Activated CD8-positive, alpha-beta T cell treated with anti-CD3 and anti-CD28 coated beads, Interleukin-2, amount 10 ng/mL, durations not matched to agents 7 days and 5 days (primary cell): ENCODE measurements at regions not wholly inside any gene's neighbourhood (a gene's known extent, or its start where the extent isn't known, plus 50 kb on each side); places are given as distances from the start of the nearest gene placed in this dataset.

Source experiments
- ATAC-seq: fragments of 150-1000 bp; cut with Tn5 transposase; one replicate; pipeline ENCODE4 v1.10.0; 2021; ENCODE audit warnings: moderate library complexity
- CTCF ChIA-PET: fragments of 350-600 bp; sonication (Branson Sonifier 250); formaldehyde crosslinking; loops from one replicate; lab custom pipeline; 2021; ENCODE audit warnings: antibody characterized with exemption; lab: Charles Lee
- POLR2A ChIA-PET: fragments of 350-600 bp; sonication (Branson Sonifier 250); formaldehyde crosslinking; loops from one replicate; lab custom pipeline; 2021; ENCODE audit warnings: antibody characterized with exemption; lab: Charles Lee
- DNase-seq: peaks from one replicate; pipeline ENCODE4 v3.0.0-alpha.2; 2020
- H3K27ac Mint-ChIP-seq: one replicate; pipeline ENCODE4 v1.8.0; 2021; ENCODE audit warnings: mild to moderate bottlenecking, mixed read lengths
- H3K27me3 Mint-ChIP-seq: one replicate; pipeline ENCODE4 v1.8.0; 2021; ENCODE audit warnings: low read depth, mixed read lengths
- H3K36me3 Mint-ChIP-seq: one replicate; pipeline ENCODE4 v1.8.0; 2021; ENCODE audit warnings: low read depth, mixed read lengths
- H3K4me1 Mint-ChIP-seq: one replicate; pipeline ENCODE4 v1.8.0; 2021; ENCODE audit warnings: low read depth, mixed read lengths
- H3K4me3 Mint-ChIP-seq: one replicate; pipeline ENCODE4 v1.8.0; 2021; ENCODE audit warnings: mild to moderate bottlenecking, mixed read lengths
- H3K9me3 Mint-ChIP-seq: one replicate; pipeline ENCODE4 v1.8.0; 2022; ENCODE audit warnings: mixed read lengths; ENCODE audit not compliant: insufficient read depth

DNA sequence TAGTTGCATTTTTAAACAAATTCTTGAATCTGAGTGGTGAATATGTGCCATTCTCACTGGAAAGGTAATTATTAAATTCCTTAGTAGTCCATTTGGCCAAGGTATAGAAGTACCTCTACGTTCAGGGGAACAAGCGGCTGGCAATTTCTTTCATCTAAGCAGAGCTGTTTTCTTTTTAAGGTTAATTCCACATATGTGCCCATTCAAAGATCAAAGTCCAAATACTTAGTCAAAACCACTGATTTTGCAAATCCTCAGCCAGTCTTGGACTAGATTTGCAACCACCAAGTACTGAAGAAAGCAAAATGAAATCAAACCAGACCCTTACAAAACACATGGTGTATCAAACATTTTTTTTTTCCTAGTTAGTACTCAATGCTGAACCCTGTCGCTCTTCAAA is 68.7 kb upstream of the JDP2 start:
- Mint-ChIP-seq H3K4me3 (no peak overlapping the region), H3K27ac (no peak overlapping the region), H3K9me3 (no peaks in the 10 kb centered on the region), H3K36me3 (no peaks in the 10 kb centered on the region), H3K27me3 (peaks cover 9% of the 10 kb centered on the region), H3K4me1 (no peaks in the 10 kb centered on the region)
- ATAC-seq (no peak), DNase-seq (no peak)
- ChIA-PET POLR2A (no interaction called here), CTCF (interaction anchor here (1.5 kb wide), 1 partner anchor 50 kb away, joined by 3 read pairs; no protein-coding TSS in a partner anchor)

DNA sequence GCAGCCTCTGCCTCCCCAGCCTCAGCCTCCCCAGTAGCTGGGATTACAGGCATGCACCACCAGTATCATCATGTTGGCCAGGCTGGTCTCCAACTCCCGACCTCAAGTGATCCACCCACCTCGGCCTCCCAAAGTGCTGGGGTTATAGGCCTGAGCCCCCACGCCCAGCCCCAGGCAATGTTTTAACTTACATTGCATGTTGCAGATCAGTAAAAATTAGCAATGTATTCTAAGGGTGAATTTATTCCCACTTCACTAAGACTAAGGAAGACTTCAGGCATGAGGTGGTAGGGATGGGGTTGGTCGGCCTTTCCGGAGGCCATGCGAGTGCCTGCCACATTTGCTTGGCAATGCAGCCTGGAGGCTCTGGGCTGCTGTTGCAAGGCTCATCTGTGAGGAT is 66.8 kb upstream of the JDP2 start:
- Mint-ChIP-seq H3K4me1 (no peaks in the 10 kb centered on the region), H3K9me3 (no peaks in the 10 kb centered on the region), H3K27ac (no peak overlapping the region), H3K36me3 (no peaks in the 10 kb centered on the region), H3K27me3 (peaks cover 14% of the 10 kb centered on the region), H3K4me3 (no peak overlapping the region)
- DNase-seq (no peak), ATAC-seq (no peak)
- ChIA-PET CTCF (interaction anchor here (0.9 kb wide), 1 partner anchor 10 kb away, joined by 3 read pairs; no protein-coding TSS in a partner anchor), POLR2A (no interaction called here)

DNA sequence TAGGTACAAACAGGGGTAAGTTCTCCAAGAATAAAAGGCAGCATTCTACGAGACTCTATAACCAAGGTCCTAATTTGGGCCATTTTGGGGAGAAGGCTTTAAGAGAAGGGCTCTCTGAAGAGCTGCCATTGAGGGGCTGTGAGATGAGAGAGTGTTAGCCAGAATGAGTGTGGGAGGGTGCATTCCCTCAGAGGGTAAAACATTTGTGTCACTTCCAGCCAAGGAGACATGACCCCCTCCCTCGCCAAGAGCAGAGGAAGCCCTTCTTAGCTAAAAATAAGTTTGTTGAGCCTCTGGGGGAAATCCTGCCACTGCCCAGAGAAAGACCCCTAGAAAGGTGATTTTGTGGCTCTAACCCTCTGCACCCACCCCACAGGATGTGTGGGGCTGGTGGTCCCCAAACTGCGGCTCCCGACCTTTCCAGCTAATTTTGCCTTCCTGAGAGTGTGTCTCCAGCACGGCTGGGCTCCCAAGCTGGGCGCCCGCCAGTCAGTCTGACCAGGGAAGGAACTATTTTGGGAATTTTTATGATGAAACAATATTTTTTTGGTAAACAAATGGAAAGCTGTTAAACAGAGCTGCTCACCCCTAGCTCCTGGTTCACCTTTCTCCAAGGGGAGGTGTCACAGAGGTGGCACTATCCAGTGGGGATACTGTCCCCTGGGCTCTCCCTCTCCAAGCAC is 65.9 kb upstream of the JDP2 start:
- ChIA-PET CTCF (interaction anchor here (0.9 kb wide), 1 partner anchor 11 kb away, joined by 3 read pairs; no protein-coding TSS in a partner anchor), POLR2A (interaction anchor here (0.6 kb wide), 1 partner anchor 1646 kb away, joined by 3 read pairs; no protein-coding TSS in a partner anchor)
- DNase-seq (no peak), ATAC-seq (no peak)
- Mint-ChIP-seq H3K36me3 (no peaks in the 10 kb centered on the region), H3K4me3 (no peak overlapping the region), H3K9me3 (no peaks in the 10 kb centered on the region), H3K4me1 (no peaks in the 10 kb centered on the region), H3K27ac (no peak overlapping the region), H3K27me3 (peaks cover 15% of the 10 kb centered on the region)

DNA sequence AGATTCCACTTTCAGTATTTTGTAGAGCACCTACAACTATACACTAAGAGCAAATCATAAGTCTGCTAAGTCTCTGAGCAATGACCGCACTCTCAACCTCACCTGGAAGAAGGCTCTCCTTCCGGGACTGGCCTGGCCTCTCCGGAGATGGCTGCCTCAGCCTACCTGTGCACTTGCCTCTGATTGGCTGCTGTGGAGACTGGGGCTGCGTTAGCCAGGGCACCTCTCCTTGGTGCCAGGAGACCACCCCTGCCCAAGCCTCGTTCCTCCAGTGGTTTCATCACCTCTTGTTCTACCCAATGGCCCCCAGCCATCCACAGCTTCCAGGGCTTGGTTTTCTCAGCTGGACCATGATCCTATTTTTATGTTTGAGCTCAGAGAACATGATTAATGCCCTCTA is 64.7 kb upstream of the JDP2 start:
- Mint-ChIP-seq H3K9me3 (no peaks in the 10 kb centered on the region), H3K36me3 (no peaks in the 10 kb centered on the region), H3K27ac (no peak overlapping the region), H3K4me1 (no peaks in the 10 kb centered on the region), H3K27me3 (peaks cover 15% of the 10 kb centered on the region), H3K4me3 (no peak overlapping the region)
- CTCF ChIA-PET = interaction anchor here (0.9 to 1.0 kb wide), 2 partner anchors 18 to 231 kb away, joined by 3 to 4 read pairs; no protein-coding TSS in a partner anchor
- no peak for DNase-seq
- POLR2A ChIA-PET = no interaction called here
- no peak for ATAC-seq

DNA sequence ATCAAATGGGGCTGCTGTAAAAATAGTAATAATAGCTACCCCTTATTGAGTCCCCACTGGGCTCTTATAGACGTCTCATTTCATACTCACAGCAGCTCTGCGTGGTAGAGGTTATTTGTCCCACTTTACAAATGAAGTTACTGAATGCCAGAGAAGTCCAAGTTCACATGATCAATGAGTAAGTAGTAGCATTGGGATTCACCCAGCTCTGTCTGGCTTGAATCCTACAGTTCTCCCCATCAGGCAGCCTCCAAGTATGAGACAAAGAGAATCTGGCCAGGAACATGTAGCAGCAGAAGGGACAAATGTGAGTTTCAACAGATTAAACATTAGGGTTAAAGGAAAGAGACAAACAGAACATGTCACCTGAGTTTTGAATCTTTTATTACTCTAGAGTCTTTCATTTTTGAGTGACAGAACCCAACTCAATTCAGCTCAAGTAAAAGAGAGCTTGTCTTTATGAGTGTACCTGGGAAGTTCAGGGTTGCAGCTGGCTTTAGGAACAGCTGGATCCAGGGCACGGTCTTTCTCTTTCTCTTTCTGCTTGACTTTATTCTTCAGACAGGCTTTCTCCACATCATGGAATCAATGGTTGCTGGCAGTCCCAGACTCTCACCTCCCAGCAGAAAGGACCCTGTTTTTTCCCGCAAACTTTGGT is 64.1 kb upstream of the JDP2 start:
- Mint-ChIP-seq H3K4me1 (no peaks in the 10 kb centered on the region), H3K27me3 (peaks cover 15% of the 10 kb centered on the region), H3K36me3 (no peaks in the 10 kb centered on the region), H3K9me3 (no peaks in the 10 kb centered on the region), H3K27ac (no peak overlapping the region), H3K4me3 (no peak overlapping the region)
- ATAC-seq (no peak), DNase-seq (no peak)
- ChIA-PET POLR2A (no interaction called here), CTCF (interaction anchor here (0.9 to 1.0 kb wide), 2 partner anchors 18 to 232 kb away, joined by 3 to 4 read pairs; no protein-coding TSS in a partner anchor)

DNA sequence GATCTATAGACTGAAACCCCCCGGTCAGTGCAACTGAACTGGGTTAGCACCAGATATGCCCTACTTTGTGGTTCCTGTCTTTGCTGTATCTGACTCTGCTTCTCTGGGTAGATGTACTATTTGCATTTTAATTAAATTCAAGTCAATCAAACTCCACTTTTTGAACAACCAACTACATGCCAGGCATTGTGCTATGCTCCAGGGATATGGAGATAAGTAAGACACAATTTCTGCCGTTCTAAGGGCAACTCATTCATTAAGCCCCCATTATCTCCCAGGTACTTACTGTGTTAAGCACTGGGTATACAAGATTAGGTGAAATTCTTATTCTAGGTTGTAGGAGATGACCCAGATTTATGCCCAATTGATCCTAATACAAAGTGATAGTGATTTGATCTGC is 62.7 kb upstream of the JDP2 start:
- Mint-ChIP-seq H3K4me1 (no peaks in the 10 kb centered on the region), H3K27ac (no peak overlapping the region), H3K9me3 (no peaks in the 10 kb centered on the region), H3K36me3 (no peaks in the 10 kb centered on the region), H3K27me3 (peaks cover 16% of the 10 kb centered on the region), H3K4me3 (no peak overlapping the region)
- ChIA-PET POLR2A (no interaction called here), CTCF (interaction anchor here (1.0 to 1.1 kb wide), 2 partner anchors 14 to 212 kb away, joined by 3 read pairs; no protein-coding TSS in a partner anchor)
- ATAC-seq = no peak
- no peak for DNase-seq

DNA sequence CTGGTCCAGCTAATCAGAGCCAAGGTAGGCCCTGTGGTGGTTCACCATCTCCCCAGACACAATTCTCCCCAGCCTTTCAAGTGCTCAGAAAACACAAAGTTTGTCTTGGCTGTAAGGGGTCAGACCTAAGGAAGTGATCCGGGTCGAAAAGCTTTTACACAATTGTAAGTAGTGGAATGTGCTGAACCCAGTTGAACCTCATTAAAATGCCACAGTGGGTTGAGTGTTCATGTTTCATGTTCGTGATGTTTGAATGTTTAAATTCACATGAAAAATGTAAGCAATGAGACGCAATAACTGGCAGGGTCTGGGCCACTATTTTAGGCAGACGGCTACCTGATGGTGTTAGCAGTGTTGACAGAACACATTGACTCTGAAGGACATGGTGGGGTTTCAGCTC is 60.9 kb upstream of the JDP2 start:
- Mint-ChIP-seq H3K4me1 (no peaks in the 10 kb centered on the region), H3K9me3 (no peaks in the 10 kb centered on the region), H3K4me3 (no peak overlapping the region), H3K27ac (no peak overlapping the region), H3K27me3 (peaks cover 18% of the 10 kb centered on the region), H3K36me3 (no peaks in the 10 kb centered on the region)
- ATAC-seq (no peak), DNase-seq (no peak)
- POLR2A ChIA-PET = no interaction called here
- CTCF ChIA-PET = no interaction called here

DNA sequence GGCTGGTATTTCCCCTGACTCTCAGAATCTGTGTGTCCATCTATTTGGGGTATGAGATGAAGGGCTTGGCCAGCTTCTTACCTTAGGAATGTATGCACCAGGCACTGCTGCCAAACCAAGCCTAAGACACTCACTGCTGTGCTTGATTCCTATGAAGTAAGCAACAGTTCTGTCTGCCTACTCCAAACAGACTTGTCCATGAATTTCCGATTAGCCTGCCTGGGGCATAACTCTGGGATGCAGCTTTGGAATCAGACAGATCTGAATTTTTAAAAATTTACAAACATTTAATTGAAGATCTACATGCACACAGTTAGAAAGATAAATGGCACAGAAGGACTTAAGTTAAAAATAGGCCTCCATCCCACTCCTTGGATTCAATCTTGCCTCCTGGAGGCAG is 59.5 kb upstream of the JDP2 start:
- DNase-seq (no peak), ATAC-seq (no peak)
- peaks cover 20% of the 10 kb centered on the region for H3K27me3 Mint-ChIP-seq
- no peak overlapping the region for H3K4me3 Mint-ChIP-seq
- ChIA-PET POLR2A (no interaction called here), CTCF (no interaction called here)
- H3K9me3 Mint-ChIP-seq = no peaks in the 10 kb centered on the region
- no peaks in the 10 kb centered on the region for H3K36me3 Mint-ChIP-seq
- H3K4me1 Mint-ChIP-seq = no peaks in the 10 kb centered on the region
- no peak overlapping the region for H3K27ac Mint-ChIP-seq

DNA sequence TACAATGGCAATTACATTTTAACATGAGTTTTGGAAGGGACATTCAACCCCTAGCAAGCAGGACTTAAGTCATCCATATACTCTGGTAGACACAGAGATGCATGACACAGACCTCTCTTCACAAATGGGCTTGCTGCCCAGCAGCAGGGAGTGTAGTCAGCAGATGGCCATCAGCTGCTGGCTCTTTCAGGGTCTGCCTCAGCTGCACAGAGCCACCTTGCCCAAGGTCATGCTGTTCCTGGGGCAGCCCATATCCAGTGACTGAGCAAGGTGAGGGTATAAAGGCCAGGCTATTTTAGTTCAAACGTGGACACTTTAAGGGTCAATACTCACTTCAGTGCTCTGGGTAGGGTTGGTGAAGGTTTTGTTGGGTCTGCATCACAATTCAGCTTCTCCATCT is 58.3 kb upstream of the JDP2 start:
- no peak for DNase-seq
- CTCF ChIA-PET = no interaction called here
- no peak for ATAC-seq

DNA sequence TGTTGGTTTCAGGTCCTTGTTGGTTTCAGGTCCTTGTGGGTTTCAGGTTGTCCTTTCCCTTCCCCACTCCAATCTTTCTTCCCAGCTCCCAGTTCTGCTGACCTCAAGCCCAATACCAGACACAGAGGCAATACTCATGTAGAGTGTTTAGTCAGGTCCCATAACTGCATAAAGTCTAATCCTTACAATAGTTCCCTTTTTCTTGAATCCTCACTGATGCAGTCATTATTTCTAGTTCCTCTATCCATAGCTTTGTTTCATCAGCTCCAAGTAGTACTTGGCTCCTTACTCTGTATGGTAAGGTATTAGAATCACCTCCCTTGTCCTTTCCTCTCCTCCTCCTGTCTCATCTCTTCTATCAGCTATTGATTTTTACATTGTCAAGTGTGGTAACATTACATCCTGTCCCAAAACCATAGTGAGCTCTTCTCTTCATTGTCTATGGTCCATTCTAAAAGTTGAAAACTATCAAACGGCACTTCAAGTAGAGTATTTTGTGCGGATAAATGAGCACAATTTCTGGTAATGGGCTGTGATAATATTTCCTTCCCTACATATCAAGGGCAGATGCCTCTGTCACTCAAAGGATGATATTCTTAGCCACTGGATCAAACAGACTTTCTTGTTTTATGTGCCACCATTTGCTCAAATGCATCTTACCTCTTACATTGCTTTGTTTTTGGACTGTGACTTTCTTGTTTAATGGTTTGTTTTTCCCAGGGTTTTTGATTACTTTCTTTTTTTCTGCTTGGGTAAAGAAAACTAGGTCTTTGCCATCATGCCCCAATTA is 57.2 kb upstream of the JDP2 start:
- POLR2A ChIA-PET = no interaction called here
- H3K4me1 Mint-ChIP-seq = no peaks in the 10 kb centered on the region
- H3K27ac Mint-ChIP-seq = no peak overlapping the region
- ATAC-seq = no peak
- DNase-seq = no peak
- H3K9me3 Mint-ChIP-seq = no peaks in the 10 kb centered on the region
- H3K4me3 Mint-ChIP-seq = no peak overlapping the region
- peaks cover 16% of the 10 kb centered on the region for H3K27me3 Mint-ChIP-seq
- CTCF ChIA-PET = interaction anchor here (1.7 to 1.9 kb wide), 2 partner anchors 20 to 118 kb away, joined by 5 read pairs; no protein-coding TSS in a partner anchor
- no peaks in the 10 kb centered on the region for H3K36me3 Mint-ChIP-seq

More for the DNA sequence above, 58.3 kb upstream of the JDP2 start:
- Mint-ChIP-seq H3K27me3 (peaks cover 16% of the 10 kb centered on the region), H3K27ac (no peak overlapping the region), H3K4me1 (no peaks in the 10 kb centered on the region), H3K9me3 (no peaks in the 10 kb centered on the region), H3K4me3 (no peak overlapping the region), H3K36me3 (no peaks in the 10 kb centered on the region)
- POLR2A ChIA-PET = no interaction called here

DNA sequence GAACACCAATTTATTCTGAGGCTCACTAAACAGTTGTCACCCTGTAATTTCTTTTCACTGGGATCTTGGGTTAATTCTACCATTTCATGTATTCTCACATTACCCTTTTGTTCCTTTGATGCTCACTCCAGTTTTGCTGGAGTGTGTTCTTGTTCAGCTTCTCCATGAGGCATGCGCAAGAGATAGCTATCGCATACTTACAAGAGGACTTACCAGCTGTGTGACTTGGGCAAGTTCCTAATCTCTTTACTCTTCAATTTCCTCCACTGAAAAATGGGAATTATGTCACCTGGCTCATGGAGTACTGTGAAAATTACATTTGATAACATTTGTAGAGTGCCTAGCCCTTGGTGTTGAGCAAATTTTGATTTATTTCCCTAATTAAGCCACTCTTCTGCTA is 56.5 kb upstream of the JDP2 start:
- Mint-ChIP-seq H3K27me3 (peaks cover 16% of the 10 kb centered on the region), H3K4me1 (no peaks in the 10 kb centered on the region), H3K9me3 (no peaks in the 10 kb centered on the region), H3K4me3 (no peak overlapping the region), H3K27ac (no peak overlapping the region), H3K36me3 (no peaks in the 10 kb centered on the region)
- CTCF ChIA-PET = interaction anchor here (1.7 to 1.9 kb wide), 2 partner anchors 21 to 117 kb away, joined by 5 read pairs; no protein-coding TSS in a partner anchor
- POLR2A ChIA-PET = no interaction called here
- no peak for ATAC-seq
- DNase-seq = no peak
